Panc1 (cell line): ENCODE measurements at regions not wholly inside any gene's neighbourhood (a gene's known extent, or its start where the extent isn't known, plus 50 kb on each side); places are given as distances from the start of the nearest gene placed in this dataset.

Experiments used
- POLR2AphosphoS5 ChIP-seq: IDR thresholded peaks from 2 replicates; pipeline ENCODE4 v1.6.1; 2012; ENCODE audit warnings: mild to moderate bottlenecking, low read depth, low read length, moderate library complexity
- REST ChIP-seq, 2 experiments: IDR thresholded peaks; 2 replicates each; pipeline ENCODE4 v1.6.1; 2011 to 2012; ENCODE audit warnings: low read depth in 2 of 2, control low read depth in 1 of 2, low read length in 1 of 2, mild to moderate bottlenecking in 1 of 2, moderate library complexity in 1 of 2; ENCODE audit not compliant: insufficient read depth in 1 of 2
- SIN3A ChIP-seq: IDR thresholded peaks from 2 replicates; pipeline ENCODE4 v1.6.1; 2012; ENCODE audit warnings: low read depth, mild to moderate bottlenecking, low read length, moderate library complexity, borderline replicate concordance; ENCODE audit not compliant: insufficient read depth
- TCF7L2 ChIP-seq: IDR thresholded peaks from 2 replicates; pipeline ENCODE4 v1.6.1; 2011; ENCODE audit warnings: mild to moderate bottlenecking, low read depth, low read length, inconsistent platforms
- TF ChIP-seq, protein P1 (sequence below): fragments of 450-650 bp; IDR thresholded peaks from 2 replicates; pipeline ENCODE4 v1.5.1; 2017; ENCODE audit warnings: mild to moderate bottlenecking

GRCh38 chr6:153412519-153412918, 281.4 kb upstream of the RGS17 start:
- TF ChIP-seq, protein P1, sequence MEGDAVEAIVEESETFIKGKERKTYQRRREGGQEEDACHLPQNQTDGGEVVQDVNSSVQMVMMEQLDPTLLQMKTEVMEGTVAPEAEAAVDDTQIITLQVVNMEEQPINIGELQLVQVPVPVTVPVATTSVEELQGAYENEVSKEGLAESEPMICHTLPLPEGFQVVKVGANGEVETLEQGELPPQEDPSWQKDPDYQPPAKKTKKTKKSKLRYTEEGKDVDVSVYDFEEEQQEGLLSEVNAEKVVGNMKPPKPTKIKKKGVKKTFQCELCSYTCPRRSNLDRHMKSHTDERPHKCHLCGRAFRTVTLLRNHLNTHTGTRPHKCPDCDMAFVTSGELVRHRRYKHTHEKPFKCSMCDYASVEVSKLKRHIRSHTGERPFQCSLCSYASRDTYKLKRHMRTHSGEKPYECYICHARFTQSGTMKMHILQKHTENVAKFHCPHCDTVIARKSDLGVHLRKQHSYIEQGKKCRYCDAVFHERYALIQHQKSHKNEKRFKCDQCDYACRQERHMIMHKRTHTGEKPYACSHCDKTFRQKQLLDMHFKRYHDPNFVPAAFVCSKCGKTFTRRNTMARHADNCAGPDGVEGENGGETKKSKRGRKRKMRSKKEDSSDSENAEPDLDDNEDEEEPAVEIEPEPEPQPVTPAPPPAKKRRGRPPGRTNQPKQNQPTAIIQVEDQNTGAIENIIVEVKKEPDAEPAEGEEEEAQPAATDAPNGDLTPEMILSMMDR, result no peak
- TF ChIP-seq POLR2AphosphoS5 (no peak), SIN3A (no peak), REST (IDR thresholded peaks at IDR 0.05; ENCODE audit: insufficient read depth in 1 of 2, low read depth in 2 of 2, low read length in 1 of 2) (no peak), TCF7L2 (no peak)
